ENCODE measurements at regions not wholly inside any gene's neighbourhood (a gene's known extent, or its start where the extent isn't known, plus 50 kb on each side); places are given as distances from the start of the nearest gene placed in this dataset.

GRCh38 chr1:239931341-239931740, 160.3 kb upstream of the FMN2 start:
- intact Hi-C loops (cut with DNase I, micrococcal nuclease): no loop called here
- Histone ChIP-seq H3K4me1 (ENCODE audit: insufficient read depth, low read length) (no peaks in the 10 kb centered on the region), H3K27ac (ENCODE audit: low read depth in 1 of 2, low read length in 2 of 2) (no peak overlapping the region), H3K4me3 (ENCODE audit: low read length) (no peak overlapping the region), H3K36me3 (ENCODE audit: insufficient read depth, low read length) (no peaks in the 10 kb centered on the region), H3K9me3 (ENCODE audit: control insufficient read depth in 1 of 2, insufficient read depth in 1 of 2, low read length in 2 of 2) (no peaks in the 10 kb centered on the region), H3K27me3 (ENCODE audit: control insufficient read depth in 1 of 2, insufficient read depth in 2 of 2, low read length in 2 of 2) (no peaks in the 10 kb centered on the region)
- no peak for TF ChIP-seq CTCF (IDR thresholded peaks at IDR 0.05)
- H3K4me3 Mint-ChIP-seq: no peak overlapping the region
- no peak for DNase-seq
- ChIA-PET POLR2A (no interaction called here), CTCF (no interaction called here)
- ATAC-seq (ENCODE audit: poor library complexity): no peak
- peaks cover 4% of the 10 kb centered on the region for H3K27me3 Mint-ChIP-seq
- no peaks in the 10 kb centered on the region for H3K36me3 Mint-ChIP-seq (ENCODE audit: low read depth)
- no peaks in the 10 kb centered on the region for H3K4me1 Mint-ChIP-seq (ENCODE audit: low read depth)
- no peak overlapping the region for H3K27ac Mint-ChIP-seq
- no peaks in the 10 kb centered on the region for H3K9me3 Mint-ChIP-seq

DNA sequence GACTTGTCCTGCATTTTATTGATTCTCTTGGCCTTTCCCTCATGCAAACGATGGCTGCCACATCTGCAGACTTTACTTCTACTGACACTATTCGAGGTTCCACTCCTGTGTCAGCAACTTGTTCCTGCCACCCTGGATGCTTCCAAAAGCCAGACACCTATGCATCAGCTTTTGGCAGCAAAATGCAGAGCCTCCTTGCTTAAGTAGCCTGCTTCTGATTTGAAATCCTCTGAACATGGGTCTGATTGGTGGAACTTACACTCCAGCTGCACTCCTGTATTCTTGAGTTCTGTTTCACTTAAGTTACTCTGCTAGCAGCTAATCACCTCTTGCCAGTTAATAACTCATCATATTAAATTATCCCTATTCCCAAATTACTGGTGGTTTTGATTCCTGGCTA, 152.1 kb upstream of the FMN2 start:
- Mint-ChIP-seq H3K4me3 (no peak overlapping the region), H3K4me1 (ENCODE audit: low read depth) (no peaks in the 10 kb centered on the region), H3K36me3 (ENCODE audit: low read depth) (no peaks in the 10 kb centered on the region), H3K9me3 (peaks cover 8% of the 10 kb centered on the region), H3K27me3 (no peaks in the 10 kb centered on the region), H3K27ac (no peak overlapping the region)
- Histone ChIP-seq H3K36me3 (ENCODE audit: insufficient read depth, low read length) (no peaks in the 10 kb centered on the region), H3K9me3 (ENCODE audit: control insufficient read depth in 1 of 2, insufficient read depth in 1 of 2, low read length in 2 of 2) (peaks cover 0 to 9% of the 10 kb centered on the region in 2 experiments), H3K4me1 (ENCODE audit: insufficient read depth, low read length) (no peaks in the 10 kb centered on the region), H3K27me3 (ENCODE audit: control insufficient read depth in 1 of 2, insufficient read depth in 2 of 2, low read length in 2 of 2) (no peaks in the 10 kb centered on the region), H3K27ac (ENCODE audit: low read depth in 1 of 2, low read length in 2 of 2) (no peak overlapping the region), H3K4me3 (ENCODE audit: low read length) (no peak overlapping the region)
- no peak for TF ChIP-seq CTCF (IDR thresholded peaks at IDR 0.05)
- ATAC-seq (ENCODE audit: poor library complexity): no peak
- CTCF ChIA-PET: interaction anchor here (0.8 kb wide), 1 partner anchor 14 kb away, joined by 3 read pairs; no protein-coding TSS in a partner anchor
- POLR2A ChIA-PET: no interaction called here
- intact Hi-C loops (cut with DNase I, micrococcal nuclease): no loop called here
- no peak for DNase-seq

- no peaks in the 10 kb centered on the region for H3K4me1 Mint-ChIP-seq (ENCODE audit: low read depth)
- Histone ChIP-seq H3K9me3 (ENCODE audit: control insufficient read depth in 1 of 2, insufficient read depth in 1 of 2, low read length in 2 of 2) (peaks cover 0 to 9% of the 10 kb centered on the region in 2 experiments), H3K36me3 (ENCODE audit: insufficient read depth, low read length) (no peaks in the 10 kb centered on the region), H3K4me3 (ENCODE audit: low read length) (no peak overlapping the region), H3K27ac (ENCODE audit: low read depth in 1 of 2, low read length in 2 of 2) (no peak overlapping the region), H3K27me3 (ENCODE audit: control insufficient read depth in 1 of 2, insufficient read depth in 2 of 2, low read length in 2 of 2) (no peaks in the 10 kb centered on the region), H3K4me1 (ENCODE audit: insufficient read depth, low read length) (no peaks in the 10 kb centered on the region)
- peaks cover 9% of the 10 kb centered on the region for H3K9me3 Mint-ChIP-seq
- intact Hi-C loops (cut with DNase I, micrococcal nuclease): no loop called here
- DNase-seq (no peak), ATAC-seq (ENCODE audit: poor library complexity) (no peak)
- TF ChIP-seq CTCF (IDR thresholded peaks at IDR 0.05): no peak
- no peak overlapping the region for H3K4me3 Mint-ChIP-seq
- H3K27ac Mint-ChIP-seq: no peak overlapping the region
- CTCF ChIA-PET: no interaction called here
- no peaks in the 10 kb centered on the region for H3K36me3 Mint-ChIP-seq (ENCODE audit: low read depth)
- no peaks in the 10 kb centered on the region for H3K27me3 Mint-ChIP-seq
- POLR2A ChIA-PET: no interaction called here
Measured at GRCh38 chr1:239943761-239944160, 147.9 kb upstream of the FMN2 start.

Data from CD4-positive, alpha-beta T cell (primary cell).